GM21526 (cell line): ENCODE measurements at regions not wholly inside any gene's neighbourhood (a gene's known extent, or its start where the extent isn't known, plus 50 kb on each side); places are given as distances from the start of the nearest gene placed in this dataset.

ENCODE experiments used
- ATAC-seq: cut with Tn5 transposase; IDR thresholded peaks from one replicate; pipeline ENCODE4 v1.9.1; 2021; ENCODE audit warnings: moderate library complexity; ENCODE audit not compliant: unreplicated experiment, low FRiP score

GRCh38 chr2:38207168-38207567 is 131.2 kb upstream of the CYP1B1 start:
- no peak for ATAC-seq

DNA sequence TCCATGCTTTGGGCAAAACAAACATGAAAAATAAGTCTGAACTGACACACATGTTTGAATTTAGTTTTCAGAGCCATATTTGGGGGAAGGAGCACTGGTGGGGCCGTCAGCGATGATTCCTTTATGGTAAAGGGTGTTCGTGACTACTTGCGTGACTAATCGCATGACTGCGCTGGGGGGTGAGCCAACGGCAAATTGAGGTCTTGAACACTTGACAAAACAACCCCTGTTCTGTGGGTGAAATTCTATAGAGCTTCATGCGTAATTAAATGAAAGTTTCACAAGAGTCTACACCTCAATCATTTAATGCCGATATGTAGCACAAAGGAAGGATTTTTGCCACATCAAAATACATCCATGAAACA is 127.5 kb upstream of the CYP1B1 start:
- ATAC-seq: no peak

DNA sequence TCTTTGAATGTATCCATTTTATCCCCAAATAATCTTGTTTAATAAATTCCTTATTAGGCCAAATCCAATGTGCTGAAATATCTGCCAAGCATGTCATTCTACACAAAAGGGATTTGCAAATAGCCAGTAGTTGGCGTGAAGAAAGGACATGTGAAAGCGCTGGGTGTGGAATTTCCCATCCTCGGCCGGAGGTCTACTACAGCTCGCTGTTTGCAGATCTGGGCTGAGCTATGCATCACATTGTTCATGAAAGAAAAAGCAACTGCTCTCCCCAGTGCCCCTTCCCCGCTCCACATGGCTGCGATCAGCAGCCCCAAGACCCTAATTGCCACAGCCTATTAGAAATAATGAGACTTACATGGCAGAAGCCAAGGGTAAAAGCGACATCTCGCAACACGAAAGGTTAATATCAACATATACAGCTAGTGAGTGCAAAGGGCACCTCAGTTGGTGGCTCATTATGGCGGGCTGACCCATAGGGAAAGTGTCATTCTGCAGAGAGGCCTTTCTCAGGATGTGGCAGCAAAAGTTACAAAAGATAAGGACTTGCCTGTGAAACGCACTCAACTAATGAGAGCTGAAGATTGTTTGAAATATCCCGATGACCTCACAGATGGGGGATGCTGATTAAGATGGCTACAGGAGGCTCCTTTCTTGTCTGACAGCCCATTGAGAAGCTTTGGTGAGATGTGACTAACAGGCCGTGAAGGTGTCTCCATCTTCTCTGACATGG is 126.9 kb upstream of the CYP1B1 start:
- no peak for ATAC-seq

DNA sequence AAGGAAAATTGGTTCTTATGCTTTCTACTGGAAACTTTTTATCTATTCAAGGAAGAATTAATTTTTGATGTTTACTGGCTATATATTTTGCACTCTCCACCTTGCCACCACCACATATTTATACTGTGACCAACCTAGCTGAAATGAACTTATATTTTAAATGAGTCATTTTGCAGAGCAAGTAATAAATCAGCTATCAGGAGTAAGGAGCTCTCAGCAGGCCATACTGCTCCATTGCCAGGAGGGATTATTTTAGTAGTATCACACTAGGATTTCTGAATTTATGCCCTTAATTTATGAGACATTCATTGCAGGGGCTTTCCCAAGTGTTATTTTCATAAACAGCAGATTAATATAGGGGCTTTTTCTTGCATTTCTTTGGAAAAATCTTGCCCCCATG is 125.8 kb upstream of the CYP1B1 start:
- no peak for ATAC-seq

- no peak for ATAC-seq
Measured at GRCh38 chr2:38200598-38200997, 124.6 kb upstream of the CYP1B1 start.

GRCh38 chr2:38199127-38199526 is 123.2 kb upstream of the CYP1B1 start:
- no peak for ATAC-seq

GRCh38 chr2:38194751-38195150 is 118.8 kb upstream of the CYP1B1 start:
- ATAC-seq: no peak

GRCh38 chr2:38192976-38193375 is 117.0 kb upstream of the CYP1B1 start:
- no peak for ATAC-seq

- ATAC-seq: no peak
Measured at GRCh38 chr2:38192046-38192445, 116.1 kb upstream of the CYP1B1 start.

DNA sequence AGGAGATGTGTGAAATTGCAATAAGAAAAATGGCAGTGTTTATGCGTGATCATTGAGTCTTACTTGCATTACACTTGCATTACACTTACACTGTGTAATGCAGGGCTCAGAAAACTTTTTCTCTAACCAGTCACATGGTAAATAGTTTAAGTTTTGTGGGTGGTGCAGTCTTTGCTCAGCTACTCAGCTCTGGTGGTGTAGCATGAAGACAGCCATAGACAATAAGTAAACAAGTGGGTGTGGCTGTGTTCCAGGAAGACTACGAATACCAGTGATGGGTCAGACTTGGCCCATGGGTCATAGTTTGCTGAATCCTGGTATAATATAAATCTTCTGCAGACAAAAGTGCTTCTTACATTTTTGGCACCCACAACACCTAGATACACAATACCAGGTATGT is 115.6 kb upstream of the CYP1B1 start:
- no peak for ATAC-seq

DNA sequence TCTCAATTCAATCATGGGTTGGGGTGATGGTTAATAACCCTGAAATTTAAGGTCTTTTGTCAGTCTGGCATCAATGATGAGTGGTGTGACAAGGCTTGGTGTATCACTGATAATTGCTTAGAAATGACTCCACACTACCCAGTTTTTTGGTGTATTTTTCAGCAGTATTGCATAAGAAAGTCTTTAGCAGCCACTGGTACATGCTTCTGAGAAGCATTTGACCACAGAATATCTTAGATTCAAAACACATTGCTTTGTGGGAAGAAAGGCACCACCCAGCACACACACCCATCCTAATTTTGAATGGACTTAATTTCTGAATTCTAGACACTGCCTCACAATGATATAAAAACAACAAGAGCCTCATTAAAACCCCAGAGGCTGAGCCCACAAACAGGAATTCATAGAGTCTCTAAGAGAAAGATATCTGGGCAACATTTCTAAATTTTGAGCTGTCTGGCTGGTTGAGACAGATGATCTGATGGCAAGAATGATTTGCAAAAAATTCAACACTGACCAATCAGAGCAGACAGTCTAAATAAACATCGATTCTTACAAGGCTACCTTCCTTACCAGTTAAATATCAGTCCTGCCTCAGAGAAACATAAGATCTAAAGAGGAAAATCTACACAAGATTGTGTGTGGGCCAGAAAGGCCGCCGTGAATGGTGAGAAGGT is 114.7 kb upstream of the CYP1B1 start:
- ATAC-seq: no peak

DNA sequence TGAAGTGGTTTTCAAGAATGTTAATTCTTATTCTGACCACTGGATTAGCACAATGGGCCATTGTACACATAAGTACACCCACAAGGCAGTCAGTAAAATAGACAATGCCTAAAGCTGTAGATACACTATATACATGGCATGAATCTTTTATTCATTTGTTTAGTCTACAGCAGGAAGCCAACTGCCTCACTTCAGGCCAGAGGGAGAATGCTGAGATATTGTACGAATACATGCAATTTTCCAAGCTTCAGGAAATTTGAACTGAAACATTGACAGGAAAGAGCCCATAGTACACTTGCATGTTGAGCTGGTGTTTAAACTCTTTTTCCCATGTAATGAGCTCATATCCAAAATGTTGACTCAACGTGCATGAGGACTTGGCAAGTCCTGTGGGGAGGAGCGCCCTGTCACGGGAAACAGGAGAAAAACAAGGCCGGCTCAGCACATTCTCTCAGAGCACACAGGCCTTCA is 111.6 kb upstream of the CYP1B1 start:
- no peak for ATAC-seq

DNA sequence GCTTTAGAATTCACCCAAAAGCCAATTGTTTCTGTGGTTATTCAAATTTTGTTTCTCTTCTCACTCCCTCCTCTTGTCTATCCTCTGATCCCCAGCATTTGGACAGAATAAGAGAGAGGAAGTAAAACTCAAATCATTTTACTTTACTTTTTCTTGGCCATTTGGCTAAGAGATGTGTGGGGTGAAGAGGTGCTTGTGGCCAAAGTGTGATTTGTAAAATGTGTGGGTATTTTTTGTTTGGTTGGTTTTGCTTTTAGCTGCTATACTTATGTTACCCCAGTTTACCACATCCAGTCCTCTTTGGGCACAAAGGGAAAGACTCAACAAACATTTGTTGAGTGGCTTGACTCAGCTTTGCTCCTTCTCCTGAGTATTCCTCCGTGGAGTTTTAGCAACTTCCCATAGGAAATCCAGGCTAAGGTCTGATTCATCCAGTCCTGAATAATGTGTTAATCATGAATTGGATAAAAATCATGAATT is 109.1 kb upstream of the CYP1B1 start:
- peak; percentile 95 for ATAC-seq

DNA sequence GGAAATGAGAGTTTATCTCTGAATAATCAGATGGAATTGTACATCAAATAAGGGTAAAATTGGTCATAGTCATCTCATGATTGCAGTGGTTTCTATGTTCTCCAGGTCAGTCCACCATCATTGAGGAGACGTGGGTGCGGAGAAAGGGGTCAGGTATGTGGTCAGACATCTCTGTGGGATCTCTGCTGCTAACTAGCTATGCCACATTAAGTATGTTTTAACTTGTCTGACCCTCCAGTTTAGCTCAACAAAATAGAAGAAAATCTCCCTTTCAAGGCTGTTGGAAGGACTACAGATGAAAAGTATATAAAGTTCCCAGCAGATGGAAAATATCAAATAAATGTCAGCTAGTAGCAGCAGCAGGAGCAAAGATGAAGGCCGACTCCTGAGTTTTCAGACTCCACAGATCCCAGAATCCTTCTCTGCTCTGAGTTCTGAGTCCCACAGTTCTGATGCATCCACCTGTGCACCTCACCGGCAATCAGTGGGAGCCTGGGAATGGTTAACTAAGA is 106.6 kb upstream of the CYP1B1 start:
- ATAC-seq: no peak

DNA sequence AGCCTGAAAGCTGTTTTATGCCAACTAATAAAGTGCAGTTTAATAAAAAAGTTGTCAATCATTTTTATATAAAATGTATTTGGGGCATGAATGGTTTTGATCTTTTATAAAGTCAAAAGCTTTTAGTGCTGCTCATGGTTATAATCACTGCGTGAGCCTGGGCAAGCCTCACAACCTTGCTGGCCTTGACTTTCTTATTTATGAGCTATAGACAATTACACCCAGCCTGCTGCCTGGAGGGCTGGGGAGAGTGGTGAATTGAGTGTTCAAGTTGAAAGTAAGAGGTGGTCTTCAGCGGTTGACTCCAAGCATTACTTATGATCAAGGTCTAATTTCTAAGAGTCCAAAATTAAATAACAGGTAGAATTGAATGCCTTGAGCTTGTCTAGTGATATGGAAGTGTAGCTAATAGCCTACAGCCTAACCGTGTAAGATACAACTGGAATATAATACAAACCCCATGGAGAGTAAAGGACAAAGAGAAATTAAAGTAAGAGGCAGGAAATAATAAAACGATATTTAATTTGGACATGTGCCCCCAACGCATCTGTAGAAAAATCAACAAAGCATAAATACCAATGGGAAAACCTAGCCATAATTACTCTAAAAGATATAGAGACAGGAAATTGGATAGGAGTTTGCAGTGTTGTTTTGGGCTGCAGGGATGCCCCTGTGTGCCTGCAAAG is 106.0 kb upstream of the CYP1B1 start:
- no peak for ATAC-seq

- no peak for ATAC-seq
Measured at GRCh38 chr2:38180754-38181153, 104.8 kb upstream of the CYP1B1 start.

- ATAC-seq: no peak
Measured at GRCh38 chr2:38178556-38179419, 102.8 kb upstream of the CYP1B1 start.

DNA sequence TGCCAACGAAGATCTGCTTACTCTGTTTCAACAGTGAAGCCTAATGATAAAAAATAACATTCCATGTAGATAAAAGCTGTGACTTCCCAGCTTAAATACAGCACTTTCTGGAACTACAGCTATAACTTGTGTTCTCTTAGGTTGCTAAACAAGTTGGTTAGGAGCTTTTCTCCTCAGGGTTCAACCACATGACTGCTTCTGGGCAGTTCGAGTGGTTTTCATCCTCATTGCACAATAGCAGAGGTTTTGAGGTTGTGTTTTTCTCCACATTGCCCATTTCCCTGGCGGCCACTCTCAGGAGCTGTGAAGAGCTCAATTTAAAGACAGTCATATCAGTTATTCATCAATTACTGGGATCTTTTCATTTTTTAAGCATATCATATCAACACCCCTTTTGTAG is 102.2 kb upstream of the CYP1B1 start:
- no peak for ATAC-seq

DNA sequence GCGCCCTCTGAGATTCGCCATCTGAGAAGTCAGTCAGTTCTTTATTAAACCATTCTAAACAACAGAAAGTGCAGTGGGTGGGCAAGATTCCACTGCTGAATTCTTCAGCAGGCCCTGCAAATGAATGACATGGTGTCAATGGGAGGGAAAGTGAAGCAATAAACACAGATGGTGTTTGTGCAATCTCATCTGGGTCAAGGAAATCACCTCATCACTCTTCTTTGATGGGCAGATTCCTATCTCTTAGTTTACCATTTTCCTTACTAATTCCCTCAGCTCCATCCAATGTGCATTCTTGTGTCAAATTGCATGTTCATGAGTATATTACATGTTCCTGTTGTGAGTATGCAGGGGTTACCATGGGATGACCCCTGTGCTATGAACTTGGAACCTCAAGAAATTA is 100.7 kb upstream of the CYP1B1 start:
- ATAC-seq: no peak

- no peak for ATAC-seq
Measured at GRCh38 chr2:38174646-38175423, 98.9 kb upstream of the CYP1B1 start.
